Bronchial epithelial cell (primary cell): ENCODE measurements at regions not wholly inside any gene's neighbourhood (a gene's known extent, or its start where the extent isn't known, plus 50 kb on each side); places are given as distances from the start of the nearest gene placed in this dataset.
A peak's percentile ranks its signal among the peaks of the same experiment; 100 is the strongest.

Experiments
- DNase-seq: peaks from one replicate; pipeline ENCODE4 v3.0.0-alpha.2; 2010; ENCODE audit warnings: low read depth
- FAIRE-seq: peaks from 2 replicates; lab custom pipeline; 2011; peaks lifted over from hg19 to GRCh38; lab: Jason Lieb, UNC
- H3K27me3 ChIP-seq: 2 replicates; pipeline ENCODE4 v1.5.1; 2011; ENCODE audit warnings: low read length; ENCODE audit not compliant: control insufficient read depth, insufficient read depth
- H3K36me3 ChIP-seq: 2 replicates; pipeline ENCODE4 v1.5.1; 2011; ENCODE audit warnings: low read length; ENCODE audit not compliant: control insufficient read depth, insufficient read depth
- H3K4me3 ChIP-seq: 2 replicates; pipeline ENCODE4 v1.5.1; 2011; ENCODE audit warnings: mild to moderate bottlenecking, low read depth, low read length, control low read depth
- TF ChIP-seq, protein P1 (sequence below): IDR thresholded peaks from 2 replicates; pipeline ENCODE4 v1.5.1; 2011; ENCODE audit warnings: mild to moderate bottlenecking, moderate library complexity, low read length, control low read depth, inconsistent platforms; ENCODE audit not compliant: insufficient read depth, severe bottlenecking

GRCh38 chr21:36584980-36585940 is 105.3 kb upstream of the CLDN14 start:
- peak; percentile 7 for DNase-seq
- FAIRE-seq: no peak
- TF ChIP-seq, protein P1, sequence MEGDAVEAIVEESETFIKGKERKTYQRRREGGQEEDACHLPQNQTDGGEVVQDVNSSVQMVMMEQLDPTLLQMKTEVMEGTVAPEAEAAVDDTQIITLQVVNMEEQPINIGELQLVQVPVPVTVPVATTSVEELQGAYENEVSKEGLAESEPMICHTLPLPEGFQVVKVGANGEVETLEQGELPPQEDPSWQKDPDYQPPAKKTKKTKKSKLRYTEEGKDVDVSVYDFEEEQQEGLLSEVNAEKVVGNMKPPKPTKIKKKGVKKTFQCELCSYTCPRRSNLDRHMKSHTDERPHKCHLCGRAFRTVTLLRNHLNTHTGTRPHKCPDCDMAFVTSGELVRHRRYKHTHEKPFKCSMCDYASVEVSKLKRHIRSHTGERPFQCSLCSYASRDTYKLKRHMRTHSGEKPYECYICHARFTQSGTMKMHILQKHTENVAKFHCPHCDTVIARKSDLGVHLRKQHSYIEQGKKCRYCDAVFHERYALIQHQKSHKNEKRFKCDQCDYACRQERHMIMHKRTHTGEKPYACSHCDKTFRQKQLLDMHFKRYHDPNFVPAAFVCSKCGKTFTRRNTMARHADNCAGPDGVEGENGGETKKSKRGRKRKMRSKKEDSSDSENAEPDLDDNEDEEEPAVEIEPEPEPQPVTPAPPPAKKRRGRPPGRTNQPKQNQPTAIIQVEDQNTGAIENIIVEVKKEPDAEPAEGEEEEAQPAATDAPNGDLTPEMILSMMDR: peak; percentile 17
- Histone ChIP-seq H3K27me3 (no peaks in the 10 kb centered on the region), H3K4me3 (no peak overlapping the region), H3K36me3 (no peaks in the 10 kb centered on the region)

GRCh38 chr21:36587388-36587787 is 107.5 kb upstream of the CLDN14 start:
- no peak overlapping the region for H3K4me3 ChIP-seq
- TF ChIP-seq, protein P1: no peak
- DNase-seq: peak; percentile 90
- no peaks in the 10 kb centered on the region for H3K36me3 ChIP-seq
- FAIRE-seq: peak; percentile 73
- H3K27me3 ChIP-seq: no peaks in the 10 kb centered on the region

- DNase-seq: peak; percentile 15
- TF ChIP-seq, protein P1: peak; percentile 53
- peak; percentile 72 for FAIRE-seq
- no peaks in the 10 kb centered on the region for H3K36me3 ChIP-seq
- H3K4me3 ChIP-seq: no peak overlapping the region
- no peaks in the 10 kb centered on the region for H3K27me3 ChIP-seq
Observed at GRCh38 chr21:36589352-36589971, 109.5 kb upstream of the SIM2 start.

DNA sequence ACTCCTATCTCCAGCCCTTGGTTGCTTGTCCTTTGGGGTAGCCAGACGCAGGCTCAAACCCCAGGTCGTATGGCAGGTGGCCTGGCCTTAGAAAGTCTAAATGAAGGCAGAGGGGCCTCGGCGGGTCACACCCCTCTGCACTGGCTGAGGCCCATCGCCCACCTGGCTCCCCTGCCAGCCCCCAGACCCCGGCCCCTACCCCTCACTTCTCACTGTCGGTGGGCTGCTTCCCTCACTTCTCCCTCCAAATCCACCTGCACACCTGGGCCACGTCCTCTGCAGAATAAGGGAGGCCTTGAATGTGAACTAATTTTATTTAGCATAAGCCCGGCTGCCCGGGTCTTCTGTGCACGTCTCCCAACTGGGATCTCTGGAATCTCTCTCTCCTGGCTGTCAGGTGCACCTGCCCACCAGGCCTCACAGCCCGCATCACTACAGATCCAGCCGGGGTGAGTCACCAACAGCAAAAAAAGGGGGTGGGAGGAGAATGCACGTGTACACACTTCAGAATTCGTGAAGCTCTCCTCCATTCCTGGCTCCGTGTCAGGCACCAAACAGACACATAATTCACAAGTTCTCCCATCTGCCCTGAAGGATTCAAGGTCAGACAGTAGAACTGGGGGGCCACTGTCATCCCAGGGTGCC is 107.5 kb upstream of the SIM2 start:
- TF ChIP-seq, protein P1: no peak
- DNase-seq (no peak), FAIRE-seq (no peak)
- Histone ChIP-seq H3K27me3 (peaks cover 2% of the 10 kb centered on the region), H3K4me3 (no peak overlapping the region), H3K36me3 (no peaks in the 10 kb centered on the region)

- H3K4me3 ChIP-seq: no peak overlapping the region
- no peak for DNase-seq
- peaks cover 2% of the 10 kb centered on the region for H3K27me3 ChIP-seq
- TF ChIP-seq, protein P1: no peak
- no peaks in the 10 kb centered on the region for H3K36me3 ChIP-seq
- no peak for FAIRE-seq
Observed at GRCh38 chr21:36596174-36596573, 102.7 kb upstream of the SIM2 start.
